Activated CD8-positive, alpha-beta T cell treated with anti-CD3 and anti-CD28 coated beads, Interleukin-2, amount 10 ng/mL, durations not matched to agents 7 days and 5 days (primary cell): ENCODE measurements at regions not wholly inside any gene's neighbourhood (a gene's known extent, or its start where the extent isn't known, plus 50 kb on each side); places are given as distances from the start of the nearest gene placed in this dataset.

Experiments
- ATAC-seq: fragments of 150-1000 bp; cut with Tn5 transposase; one replicate; pipeline ENCODE4 v1.10.0; 2021; ENCODE audit warnings: moderate library complexity
- CTCF ChIA-PET: fragments of 350-600 bp; sonication (Branson Sonifier 250); formaldehyde crosslinking; loops from one replicate; lab custom pipeline; 2021; ENCODE audit warnings: antibody characterized with exemption; lab: Charles Lee
- POLR2A ChIA-PET: fragments of 350-600 bp; sonication (Branson Sonifier 250); formaldehyde crosslinking; loops from one replicate; lab custom pipeline; 2021; ENCODE audit warnings: antibody characterized with exemption; lab: Charles Lee
- DNase-seq: peaks from one replicate; pipeline ENCODE4 v3.0.0-alpha.2; 2020
- H3K27ac Mint-ChIP-seq: one replicate; pipeline ENCODE4 v1.8.0; 2021; ENCODE audit warnings: mild to moderate bottlenecking, mixed read lengths
- H3K27me3 Mint-ChIP-seq: one replicate; pipeline ENCODE4 v1.8.0; 2021; ENCODE audit warnings: low read depth, mixed read lengths
- H3K36me3 Mint-ChIP-seq: one replicate; pipeline ENCODE4 v1.8.0; 2021; ENCODE audit warnings: low read depth, mixed read lengths
- H3K4me1 Mint-ChIP-seq: one replicate; pipeline ENCODE4 v1.8.0; 2021; ENCODE audit warnings: low read depth, mixed read lengths
- H3K4me3 Mint-ChIP-seq: one replicate; pipeline ENCODE4 v1.8.0; 2021; ENCODE audit warnings: mild to moderate bottlenecking, mixed read lengths
- H3K9me3 Mint-ChIP-seq: one replicate; pipeline ENCODE4 v1.8.0; 2022; ENCODE audit warnings: mixed read lengths; ENCODE audit not compliant: insufficient read depth

- H3K4me3 Mint-ChIP-seq = no peak overlapping the region
- H3K4me1 Mint-ChIP-seq = peaks cover 10% of the 10 kb centered on the region
- DNase-seq = no peak
- H3K36me3 Mint-ChIP-seq = no peaks in the 10 kb centered on the region
- no peaks in the 10 kb centered on the region for H3K27me3 Mint-ChIP-seq
- H3K9me3 Mint-ChIP-seq = no peaks in the 10 kb centered on the region
- CTCF ChIA-PET = interaction anchor here (0.8 to 1.4 kb wide), 2 partner anchors 18 to 24 kb away, joined by 3 read pairs; no protein-coding TSS in a partner anchor
- ATAC-seq = no peak
- no peak overlapping the region for H3K27ac Mint-ChIP-seq
- POLR2A ChIA-PET = no interaction called here
Observed at GRCh38 chr1:65044411-65044810, 78.1 kb upstream of the JAK1 start.

- H3K27me3 Mint-ChIP-seq = no peaks in the 10 kb centered on the region
- no peak overlapping the region for H3K4me3 Mint-ChIP-seq
- ATAC-seq (no peak), DNase-seq (no peak)
- H3K36me3 Mint-ChIP-seq = no peaks in the 10 kb centered on the region
- ChIA-PET POLR2A (no interaction called here), CTCF (interaction anchor here (0.8 to 1.4 kb wide), 2 partner anchors 17 to 24 kb away, joined by 3 read pairs; no protein-coding TSS in a partner anchor)
- peaks cover 18% of the 10 kb centered on the region for H3K4me1 Mint-ChIP-seq
- H3K9me3 Mint-ChIP-seq = no peaks in the 10 kb centered on the region
- H3K27ac Mint-ChIP-seq = no peak overlapping the region
Observed at GRCh38 chr1:65045022-65045817, 78.9 kb upstream of the JAK1 start.

DNA sequence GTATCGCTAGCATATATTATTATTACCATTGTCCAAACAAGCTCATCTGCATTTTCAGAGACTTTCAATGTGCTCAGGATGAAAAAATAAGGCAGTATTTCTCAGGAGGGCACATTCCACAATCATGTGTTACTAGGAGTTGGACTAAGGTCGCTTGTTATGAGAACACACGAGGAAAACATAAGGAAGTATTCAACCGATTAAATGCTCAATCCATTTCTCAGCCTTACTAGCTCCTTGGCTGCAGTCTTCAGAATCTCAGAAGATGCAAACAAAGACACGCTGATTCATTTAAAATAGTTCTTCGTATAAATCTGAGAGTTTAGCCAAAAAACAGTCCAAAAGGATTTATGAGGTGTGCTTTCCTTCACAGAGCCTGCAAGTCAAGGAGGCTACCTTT is 82.0 kb upstream of the JAK1 start:
- CTCF ChIA-PET = interaction anchor here (1.5 kb wide), 2 partner anchors 11 to 384 kb away, joined by 3 read pairs; no protein-coding TSS in a partner anchor
- H3K4me1 Mint-ChIP-seq = peaks cover 19% of the 10 kb centered on the region
- ATAC-seq = no peak
- no peak for DNase-seq
- H3K27ac Mint-ChIP-seq = no peak overlapping the region
- no peaks in the 10 kb centered on the region for H3K9me3 Mint-ChIP-seq
- H3K36me3 Mint-ChIP-seq = no peaks in the 10 kb centered on the region
- H3K4me3 Mint-ChIP-seq = no peak overlapping the region
- POLR2A ChIA-PET = interaction anchor here (0.6 kb wide), 1 partner anchor 45 kb away, joined by 3 read pairs; no protein-coding TSS in a partner anchor
- no peaks in the 10 kb centered on the region for H3K27me3 Mint-ChIP-seq

- H3K4me3 Mint-ChIP-seq = peak overlapping the region; percentile 34
- no peaks in the 10 kb centered on the region for H3K27me3 Mint-ChIP-seq
- H3K36me3 Mint-ChIP-seq = peaks cover 2% of the 10 kb centered on the region
- CTCF ChIA-PET = interaction anchor here (0.7 to 3.3 kb wide), 4 partner anchors 9 to 1675 kb away, joined by 3 to 14 read pairs (median 4); no protein-coding TSS in a partner anchor
- peaks cover 19% of the 10 kb centered on the region for H3K4me1 Mint-ChIP-seq
- ATAC-seq = peak; percentile 55
- no peak for DNase-seq
- POLR2A ChIA-PET = interaction anchor here (1.0 to 1.1 kb wide), 2 partner anchors 10 to 33 kb away, joined by 3 read pairs; no protein-coding TSS in a partner anchor
- no peaks in the 10 kb centered on the region for H3K9me3 Mint-ChIP-seq
- peak overlapping the region; percentile 31 for H3K27ac Mint-ChIP-seq
Observed at GRCh38 chr1:65049941-65050713, 83.8 kb upstream of the JAK1 start.

- ATAC-seq = no peak
- Mint-ChIP-seq H3K36me3 (peaks cover 5% of the 10 kb centered on the region), H3K27ac (no peak overlapping the region), H3K9me3 (no peaks in the 10 kb centered on the region), H3K4me3 (no peak overlapping the region), H3K27me3 (no peaks in the 10 kb centered on the region), H3K4me1 (peaks cover 19% of the 10 kb centered on the region)
- DNase-seq = no peak
- POLR2A ChIA-PET = interaction anchor here (1.1 kb wide), 1 partner anchor 10 kb away, joined by 3 read pairs; no protein-coding TSS in a partner anchor
- CTCF ChIA-PET = interaction anchor here (0.7 to 3.3 kb wide), 3 partner anchors 10 to 1675 kb away, joined by 3 to 14 read pairs (median 4); no protein-coding TSS in a partner anchor
Observed at GRCh38 chr1:65050735-65051134, 84.4 kb upstream of the JAK1 start.

DNA sequence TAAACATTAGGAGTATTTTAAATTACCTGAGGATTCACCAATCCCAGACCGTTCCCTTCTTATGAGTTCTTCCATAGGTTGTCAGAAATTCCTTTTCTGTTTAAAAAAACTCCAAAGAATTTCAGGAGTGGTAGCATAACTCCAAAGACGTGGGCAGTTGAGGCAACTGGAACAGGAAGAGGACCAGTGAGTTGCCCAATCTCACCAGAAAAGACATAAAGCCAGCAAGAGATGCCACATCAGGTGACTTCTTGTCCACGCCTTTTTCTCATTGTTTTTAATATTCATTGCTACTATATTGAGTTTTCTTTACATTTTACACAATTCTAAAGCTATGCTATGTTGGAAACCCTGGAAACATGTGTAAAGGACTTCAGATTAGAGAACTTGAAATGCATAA is 88.1 kb upstream of the JAK1 start:
- ChIA-PET POLR2A (interaction anchor here (0.6 kb wide), 2 partner anchors 68 to 783 kb away, joined by 3 to 4 read pairs; no protein-coding TSS in a partner anchor), CTCF (interaction anchor here (1.6 to 1.9 kb wide), 2 partner anchors 10 to 21 kb away, joined by 6 to 9 read pairs; no protein-coding TSS in a partner anchor)
- ATAC-seq (no peak), DNase-seq (no peak)
- Mint-ChIP-seq H3K4me3 (no peak overlapping the region), H3K9me3 (no peaks in the 10 kb centered on the region), H3K36me3 (peaks cover 6% of the 10 kb centered on the region), H3K27me3 (no peaks in the 10 kb centered on the region), H3K27ac (no peak overlapping the region), H3K4me1 (peaks cover 15% of the 10 kb centered on the region)

GRCh38 chr1:65055747-65056146 is 89.4 kb upstream of the JAK1 start:
- peaks cover 4% of the 10 kb centered on the region for H3K4me1 Mint-ChIP-seq
- no peaks in the 10 kb centered on the region for H3K27me3 Mint-ChIP-seq
- H3K9me3 Mint-ChIP-seq = no peaks in the 10 kb centered on the region
- DNase-seq = no peak
- ChIA-PET POLR2A (no interaction called here), CTCF (no interaction called here)
- ATAC-seq = no peak
- H3K36me3 Mint-ChIP-seq = peaks cover 6% of the 10 kb centered on the region
- no peak overlapping the region for H3K27ac Mint-ChIP-seq
- H3K4me3 Mint-ChIP-seq = no peak overlapping the region

GRCh38 chr1:65056234-65056633 is 89.9 kb upstream of the JAK1 start:
- peaks cover 6% of the 10 kb centered on the region for H3K36me3 Mint-ChIP-seq
- ATAC-seq = no peak
- CTCF ChIA-PET = no interaction called here

GRCh38 chr1:65056866-65057265 is 90.5 kb upstream of the JAK1 start:
- Mint-ChIP-seq H3K27ac (no peak overlapping the region), H3K4me1 (peaks cover 1% of the 10 kb centered on the region), H3K27me3 (no peaks in the 10 kb centered on the region), H3K9me3 (no peaks in the 10 kb centered on the region), H3K4me3 (no peak overlapping the region), H3K36me3 (peaks cover 6% of the 10 kb centered on the region)
- CTCF ChIA-PET = interaction anchor here (1.2 kb wide), 1 partner anchor 18 kb away, joined by 5 read pairs; no protein-coding TSS in a partner anchor
- ATAC-seq (no peak), DNase-seq (no peak)
- POLR2A ChIA-PET = no interaction called here

More at GRCh38 chr1:65056234-65056633, 89.9 kb upstream of the JAK1 start:
- Mint-ChIP-seq H3K27me3 (no peaks in the 10 kb centered on the region), H3K4me3 (no peak overlapping the region), H3K27ac (no peak overlapping the region), H3K4me1 (peaks cover 1% of the 10 kb centered on the region), H3K9me3 (no peaks in the 10 kb centered on the region)
- POLR2A ChIA-PET = no interaction called here
- DNase-seq = no peak

DNA sequence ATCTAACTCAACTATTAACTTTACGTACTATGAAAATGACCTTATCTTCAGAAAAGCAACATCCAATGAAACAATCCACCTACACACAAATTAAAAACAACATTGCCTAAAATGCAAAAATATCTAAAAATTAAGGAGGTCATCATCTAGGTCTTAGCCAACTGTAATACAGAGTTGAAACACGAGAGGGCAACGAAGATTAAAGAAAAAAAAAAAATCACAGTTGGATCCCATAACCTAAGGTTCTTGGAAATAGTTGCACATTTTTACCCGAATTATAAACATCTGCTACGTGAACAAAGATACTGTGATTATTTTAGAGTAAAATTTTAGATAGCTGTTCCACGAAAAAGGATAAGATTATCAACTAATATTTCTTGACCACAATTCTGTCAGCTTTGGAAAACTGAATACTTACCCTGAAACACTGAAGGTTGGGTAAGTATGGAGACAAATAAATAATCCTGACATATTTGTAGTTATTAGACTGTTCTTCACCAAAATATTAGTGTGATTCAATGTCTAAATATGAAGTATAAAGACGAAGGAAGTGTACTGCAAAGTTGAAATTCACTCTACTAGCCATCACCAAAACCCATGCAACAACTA is 88.0 kb upstream of the AK4 start:
- H3K27ac Mint-ChIP-seq = no peak overlapping the region
- peaks cover 10% of the 10 kb centered on the region for H3K4me1 Mint-ChIP-seq
- H3K27me3 Mint-ChIP-seq = no peaks in the 10 kb centered on the region
- ChIA-PET CTCF (interaction anchor here (0.6 to 6.7 kb wide), 9 partner anchors 16 to 623 kb away, joined by 3 to 47 read pairs (median 4); no protein-coding TSS in a partner anchor), POLR2A (no interaction called here)
- no peak for DNase-seq
- no peaks in the 10 kb centered on the region for H3K9me3 Mint-ChIP-seq
- peaks cover 5% of the 10 kb centered on the region for H3K36me3 Mint-ChIP-seq
- H3K4me3 Mint-ChIP-seq = no peak overlapping the region
- ATAC-seq = no peak

DNA sequence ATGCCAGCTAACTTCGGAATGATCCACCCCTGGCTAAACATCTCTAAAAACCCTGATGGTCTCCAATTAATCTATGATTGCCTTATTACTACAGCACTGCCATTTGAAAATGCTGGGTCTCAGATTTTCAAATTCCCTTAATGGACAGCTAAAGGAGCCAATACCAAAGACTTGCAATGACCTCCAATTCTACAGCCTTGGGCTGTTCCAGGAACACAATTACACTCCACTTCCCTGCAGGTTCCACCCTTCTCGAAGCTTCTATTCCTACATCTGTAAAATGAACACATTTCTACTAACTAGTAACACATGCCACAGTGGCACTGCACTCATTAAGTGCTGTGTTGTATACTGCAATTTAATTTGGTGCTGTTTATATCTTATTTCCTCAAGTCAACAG is 85.7 kb upstream of the AK4 start:
- Mint-ChIP-seq H3K4me1 (peaks cover 22% of the 10 kb centered on the region), H3K4me3 (no peak overlapping the region), H3K27ac (no peak overlapping the region), H3K36me3 (no peaks in the 10 kb centered on the region), H3K9me3 (no peaks in the 10 kb centered on the region), H3K27me3 (no peaks in the 10 kb centered on the region)
- CTCF ChIA-PET = interaction anchor here (0.7 to 6.7 kb wide), 10 partner anchors 8 to 625 kb away, joined by 3 to 95 read pairs (median 5); no protein-coding TSS in a partner anchor
- ATAC-seq (no peak), DNase-seq (no peak)
- POLR2A ChIA-PET = no interaction called here
